Activated T-helper 1 cell treated with Interleukin-2 at 50 U/mL for 16 hours (primary cell): ENCODE measurements at regions not wholly inside any gene's neighbourhood (a gene's known extent, or its start where the extent isn't known, plus 50 kb on each side); places are given as distances from the start of the nearest gene placed in this dataset.

Experiments used
- DNase-seq: peaks from one replicate; pipeline ENCODE4 v3.0.0-alpha.2; 2020; ENCODE audit warnings: low read depth

- no peak for DNase-seq
These were observed 392.1 kb upstream of the DDHD1 start for GRCh38 chr14:53545217-53545616.

GRCh38 chr14:53542732-53543131 is 389.6 kb upstream of the DDHD1 start:
- DNase-seq: no peak

- no peak for DNase-seq
These were observed 388.3 kb upstream of the DDHD1 start for GRCh38 chr14:53541411-53541810.

- no peak for DNase-seq
These were observed 386.5 kb upstream of the DDHD1 start for GRCh38 chr14:53539489-53540126.

- no peak for DNase-seq
These were observed 385.3 kb upstream of the DDHD1 start for GRCh38 chr14:53538316-53538881.

GRCh38 chr14:53537422-53538315 is 384.5 kb upstream of the DDHD1 start:
- DNase-seq: no peak

GRCh38 chr14:53536446-53536845 is 383.3 kb upstream of the DDHD1 start:
- DNase-seq: no peak

- no peak for DNase-seq
These were observed 381.7 kb upstream of the DDHD1 start for GRCh38 chr14:53534841-53535240.

GRCh38 chr14:53533384-53533970 is 380.4 kb upstream of the DDHD1 start:
- DNase-seq: no peak

GRCh38 chr14:53532853-53533252 is 379.7 kb upstream of the DDHD1 start:
- no peak for DNase-seq

GRCh38 chr14:53531730-53532129 is 378.6 kb upstream of the DDHD1 start:
- DNase-seq: no peak

GRCh38 chr14:53531156-53531555 is 378.0 kb upstream of the DDHD1 start:
- no peak for DNase-seq

- DNase-seq: no peak
These were observed 376.4 kb upstream of the DDHD1 start for GRCh38 chr14:53529519-53529918.

GRCh38 chr14:53528185-53528671 is 375.1 kb upstream of the DDHD1 start:
- no peak for DNase-seq

- DNase-seq: no peak
These were observed 373.1 kb upstream of the DDHD1 start for GRCh38 chr14:53526200-53526599.

- DNase-seq: no peak
These were observed 372.5 kb upstream of the DDHD1 start for GRCh38 chr14:53525608-53526007.

- no peak for DNase-seq
These were observed 371.3 kb upstream of the DDHD1 start for GRCh38 chr14:53524391-53524790.

GRCh38 chr14:53523226-53523625 is 370.1 kb upstream of the DDHD1 start:
- no peak for DNase-seq

GRCh38 chr14:53520078-53520928 is 367.2 kb upstream of the DDHD1 start:
- no peak for DNase-seq

GRCh38 chr14:53519137-53519536 is 366.0 kb upstream of the DDHD1 start:
- DNase-seq: no peak

GRCh38 chr14:53517270-53517960 is 364.3 kb upstream of the DDHD1 start:
- DNase-seq: no peak
